NB4 (cell line): ENCODE measurements at regions not wholly inside any gene's neighbourhood (a gene's known extent, or its start where the extent isn't known, plus 50 kb on each side); places are given as distances from the start of the nearest gene placed in this dataset.

ENCODE experiments used
- DNase-seq: peaks from one replicate; pipeline ENCODE4 v3.0.0; 2010; ENCODE audit warnings: low read depth
- H3K4me3 ChIP-seq: one replicate; pipeline ENCODE4 v1.5.1; 2011; ENCODE audit warnings: mild to moderate bottlenecking, low read depth, low read length, moderate library complexity
- MYC ChIP-seq: IDR thresholded peaks from 2 replicates; pipeline ENCODE4 v1.6.1; 2011; ENCODE audit warnings: low read depth, low read length
- POLR2A ChIP-seq: IDR thresholded peaks from 2 replicates; pipeline ENCODE4 v1.6.1; 2011; ENCODE audit warnings: mild to moderate bottlenecking; ENCODE audit not compliant: insufficient read length; ENCODE audit errors: extremely low read depth
- TF ChIP-seq, protein P1 (sequence below): IDR thresholded peaks from one replicate; pipeline ENCODE4 v1.5.1; 2012; ENCODE audit warnings: low read depth, low read length
- TF ChIP-seq, protein P2 (sequence below): IDR thresholded peaks from 2 replicates; pipeline ENCODE4 v1.6.1; 2011; ENCODE audit warnings: low read depth, low read length

DNA sequence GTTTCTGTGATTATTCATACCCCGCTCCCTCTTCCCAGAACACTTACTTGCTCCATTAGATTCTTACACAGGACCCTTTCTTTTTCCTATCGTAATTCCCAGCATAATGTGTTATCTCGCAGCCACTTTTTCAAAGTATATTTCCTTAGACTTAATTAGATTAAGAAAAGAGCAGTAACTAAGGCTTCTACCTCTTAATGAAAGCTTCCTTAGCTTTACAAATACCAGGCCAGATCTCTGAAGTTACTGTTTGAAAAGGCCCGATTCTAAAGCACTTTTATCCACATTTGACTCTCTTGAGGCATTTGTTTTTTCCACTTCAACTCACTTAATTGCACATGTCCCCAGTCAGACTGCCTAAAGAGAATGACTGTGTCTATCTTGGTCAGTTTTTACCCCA lies 1264.3 kb upstream of the ADGRL2 start:
- no peak overlapping the region for H3K4me3 ChIP-seq
- TF ChIP-seq, protein P1, sequence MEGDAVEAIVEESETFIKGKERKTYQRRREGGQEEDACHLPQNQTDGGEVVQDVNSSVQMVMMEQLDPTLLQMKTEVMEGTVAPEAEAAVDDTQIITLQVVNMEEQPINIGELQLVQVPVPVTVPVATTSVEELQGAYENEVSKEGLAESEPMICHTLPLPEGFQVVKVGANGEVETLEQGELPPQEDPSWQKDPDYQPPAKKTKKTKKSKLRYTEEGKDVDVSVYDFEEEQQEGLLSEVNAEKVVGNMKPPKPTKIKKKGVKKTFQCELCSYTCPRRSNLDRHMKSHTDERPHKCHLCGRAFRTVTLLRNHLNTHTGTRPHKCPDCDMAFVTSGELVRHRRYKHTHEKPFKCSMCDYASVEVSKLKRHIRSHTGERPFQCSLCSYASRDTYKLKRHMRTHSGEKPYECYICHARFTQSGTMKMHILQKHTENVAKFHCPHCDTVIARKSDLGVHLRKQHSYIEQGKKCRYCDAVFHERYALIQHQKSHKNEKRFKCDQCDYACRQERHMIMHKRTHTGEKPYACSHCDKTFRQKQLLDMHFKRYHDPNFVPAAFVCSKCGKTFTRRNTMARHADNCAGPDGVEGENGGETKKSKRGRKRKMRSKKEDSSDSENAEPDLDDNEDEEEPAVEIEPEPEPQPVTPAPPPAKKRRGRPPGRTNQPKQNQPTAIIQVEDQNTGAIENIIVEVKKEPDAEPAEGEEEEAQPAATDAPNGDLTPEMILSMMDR = no peak
- TF ChIP-seq POLR2A (no peak), MYC (no peak)
- TF ChIP-seq, protein P2, sequence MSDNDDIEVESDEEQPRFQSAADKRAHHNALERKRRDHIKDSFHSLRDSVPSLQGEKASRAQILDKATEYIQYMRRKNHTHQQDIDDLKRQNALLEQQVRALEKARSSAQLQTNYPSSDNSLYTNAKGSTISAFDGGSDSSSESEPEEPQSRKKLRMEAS = no peak
- DNase-seq = no peak

DNA sequence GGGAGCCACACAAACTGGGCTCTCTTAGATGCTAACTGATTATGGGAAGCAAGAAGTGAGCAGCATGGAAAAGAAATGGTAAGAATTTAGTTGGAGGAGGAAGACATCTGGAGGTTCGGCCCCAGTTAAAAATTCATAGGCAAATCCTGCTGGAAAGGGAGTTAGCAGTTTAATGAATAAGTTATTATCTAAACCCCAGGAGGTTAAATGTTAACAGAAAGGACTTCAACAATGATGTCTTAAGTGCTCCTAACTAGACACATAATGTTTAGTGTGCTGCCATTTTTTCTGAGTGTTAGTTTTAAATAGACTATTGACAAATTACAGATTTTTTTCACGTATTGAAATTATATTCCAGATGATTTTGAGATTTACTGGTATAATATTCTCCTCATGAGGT lies 1265.3 kb upstream of the ADGRL2 start:
- DNase-seq = no peak
- no peak overlapping the region for H3K4me3 ChIP-seq
- TF ChIP-seq, protein P1 = no peak
- no peak for TF ChIP-seq MYC
- TF ChIP-seq, protein P2 = no peak
- no peak for TF ChIP-seq POLR2A

DNA sequence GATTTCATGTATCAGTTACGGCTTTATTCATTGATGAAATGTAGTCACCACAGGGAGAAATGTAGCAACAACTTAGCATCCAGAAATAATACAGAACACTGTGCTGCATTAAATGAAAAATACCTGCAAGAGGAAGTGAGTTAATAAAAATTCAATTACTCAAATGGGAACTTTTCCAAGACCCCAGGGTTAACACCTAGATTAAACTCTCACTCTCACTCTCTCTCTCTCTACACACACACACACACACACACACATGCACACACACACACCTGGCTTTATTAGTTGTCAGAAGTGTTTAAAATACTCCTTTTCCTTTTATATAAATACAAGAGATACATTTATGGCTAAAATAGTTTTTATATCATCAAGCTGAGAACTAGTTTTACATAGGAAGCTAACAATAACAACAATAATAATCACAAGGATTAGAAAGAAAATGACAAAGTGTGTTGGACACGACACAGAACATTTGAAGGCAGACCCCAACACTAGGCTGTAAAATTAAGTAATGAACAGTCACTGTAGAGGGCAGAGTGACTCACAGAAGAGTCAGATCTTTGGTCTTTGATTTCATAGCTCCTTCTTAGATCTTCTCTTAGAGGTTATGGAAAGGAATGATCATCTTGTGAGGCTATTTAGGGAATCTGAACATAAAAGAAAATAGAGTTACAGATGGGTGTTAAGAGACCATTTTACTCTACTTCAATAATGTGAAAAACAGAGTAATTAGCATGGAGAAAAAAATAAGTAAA lies 1266.0 kb upstream of the ADGRL2 start:
- no peak overlapping the region for H3K4me3 ChIP-seq
- TF ChIP-seq POLR2A = no peak
- TF ChIP-seq, protein P2 = no peak
- TF ChIP-seq, protein P1 = no peak
- TF ChIP-seq MYC = no peak
- no peak for DNase-seq

DNA sequence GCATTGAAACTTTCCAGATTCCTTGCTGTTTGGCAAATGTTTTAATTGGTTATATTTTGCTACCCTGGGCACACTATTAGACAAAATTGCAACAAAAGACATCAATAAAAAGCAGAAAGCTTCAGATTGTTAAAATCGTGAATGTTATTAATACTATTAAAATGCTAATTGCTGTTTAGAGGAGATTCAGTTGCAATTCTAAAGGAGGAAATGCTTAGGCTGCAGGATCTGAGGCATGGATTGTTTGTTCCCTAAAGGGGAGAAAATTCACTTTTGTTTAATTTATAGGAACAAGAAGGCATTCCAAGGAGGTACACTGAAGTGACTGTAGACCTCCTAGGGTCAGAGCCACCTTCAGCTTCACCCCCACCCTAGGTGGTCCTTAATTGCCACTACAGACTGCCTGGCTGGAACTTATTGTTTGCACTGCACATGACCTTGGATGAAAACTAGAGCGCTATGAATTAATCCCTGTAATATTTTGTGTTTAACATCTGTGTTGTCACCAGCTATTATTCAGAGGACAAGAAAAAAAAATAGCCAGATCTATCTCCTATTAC lies 1266.9 kb upstream of the ADGRL2 start:
- TF ChIP-seq MYC = no peak
- TF ChIP-seq, protein P2 = no peak
- TF ChIP-seq POLR2A = no peak
- TF ChIP-seq, protein P1 = no peak
- no peak for DNase-seq
- H3K4me3 ChIP-seq = no peak overlapping the region

DNA sequence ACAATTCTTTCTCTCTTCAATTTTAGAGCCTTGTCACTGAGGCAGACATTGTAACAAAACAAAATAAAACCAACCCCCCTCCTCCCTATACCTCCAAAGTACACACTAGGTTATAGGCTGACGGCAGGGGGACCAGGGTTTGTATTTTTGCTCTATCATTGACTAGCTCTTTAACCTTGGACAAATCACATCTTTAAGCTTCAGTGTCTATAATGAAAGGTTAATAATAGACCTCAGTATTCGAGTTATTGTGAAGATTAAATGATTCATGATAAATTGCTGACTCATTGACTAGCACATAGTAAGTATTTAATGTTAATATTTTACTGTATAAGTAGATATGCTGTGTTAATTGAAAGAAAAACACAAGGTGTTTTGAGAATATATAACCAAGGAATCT lies 1267.6 kb upstream of the ADGRL2 start:
- TF ChIP-seq, protein P2 = no peak
- TF ChIP-seq MYC (no peak), POLR2A (no peak)
- TF ChIP-seq, protein P1 = no peak
- no peak for DNase-seq
- no peak overlapping the region for H3K4me3 ChIP-seq

DNA sequence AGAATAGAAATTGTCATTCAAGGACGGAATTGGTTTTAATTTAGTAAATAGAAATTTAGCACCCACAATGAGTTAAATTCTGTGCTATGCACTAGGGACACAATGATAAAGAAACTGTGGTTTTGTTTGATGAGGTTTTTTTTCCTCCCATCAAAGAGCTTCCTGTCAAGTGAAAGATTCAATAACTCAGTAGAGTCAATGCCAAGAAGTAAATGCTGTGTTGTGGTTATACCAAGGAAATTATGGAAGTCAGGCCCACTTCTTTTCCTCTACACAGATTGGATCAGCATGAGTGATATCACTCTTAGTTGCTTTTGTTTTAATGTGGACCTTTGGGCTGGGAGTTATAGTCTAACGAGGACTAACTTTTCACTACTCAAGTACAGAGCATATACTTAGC lies 1269.6 kb upstream of the ADGRL2 start:
- H3K4me3 ChIP-seq = no peak overlapping the region
- TF ChIP-seq MYC = no peak
- TF ChIP-seq, protein P1 = no peak
- no peak for TF ChIP-seq POLR2A
- TF ChIP-seq, protein P2 = no peak
- DNase-seq = no peak
